Osteoblast (primary cell): ENCODE measurements at regions not wholly inside any gene's neighbourhood (a gene's known extent, or its start where the extent isn't known, plus 50 kb on each side); places are given as distances from the start of the nearest gene placed in this dataset.
"Not testable (repeated sequence)": the region's sequence is repeated elsewhere in the genome, so short reads cannot be mapped to it uniquely, and the experiment has no call there.

Experiments
- DNase-seq: peaks from one replicate; pipeline ENCODE4 v3.0.0; 2011; ENCODE audit warnings: low spot score, mixed read lengths; ENCODE audit not compliant: insufficient read length; ENCODE audit errors: missing footprints
- H2AFZ ChIP-seq: 2 replicates; pipeline ENCODE4 v1.6.0; 2011; ENCODE audit warnings: mild to moderate bottlenecking, low read length
- H3K27ac ChIP-seq: 2 replicates; pipeline ENCODE4 v1.5.1; 2011; ENCODE audit warnings: mild to moderate bottlenecking, low read depth, low read length, moderate library complexity
- H3K27me3 ChIP-seq: 2 replicates; pipeline ENCODE4 v1.6.0; 2012; ENCODE audit warnings: mild to moderate bottlenecking, control low read depth, inconsistent platforms, low read length, moderate library complexity; ENCODE audit not compliant: insufficient read depth
- H3K36me3 ChIP-seq: 2 replicates; pipeline ENCODE4 v1.5.1; 2011; ENCODE audit warnings: mild to moderate bottlenecking, low read length, control low read depth, moderate library complexity; ENCODE audit not compliant: insufficient read depth
- H3K4me1 ChIP-seq: 2 replicates; pipeline ENCODE4 v1.5.1; 2011; ENCODE audit warnings: mild to moderate bottlenecking, low read length, control low read depth, moderate library complexity; ENCODE audit not compliant: insufficient read depth
- H3K4me2 ChIP-seq: 2 replicates; pipeline ENCODE4 v1.6.0; 2011; ENCODE audit warnings: mild to moderate bottlenecking, low read length; ENCODE audit not compliant: insufficient read depth
- H3K4me3 ChIP-seq: fragments of 200-600 bp; sonication (generic); 3 replicates; pipeline ENCODE4 v1.5.1; 2012; ENCODE audit warnings: mild to moderate bottlenecking, low read length, inconsistent platforms; ENCODE audit not compliant: insufficient read depth
- H3K79me2 ChIP-seq: 2 replicates; pipeline ENCODE4 v1.6.0; 2012; ENCODE audit warnings: mild to moderate bottlenecking, low read length, control low read depth, inconsistent platforms; ENCODE audit not compliant: insufficient read depth
- H3K9me3 ChIP-seq: 2 replicates; pipeline ENCODE4 v1.5.1; 2011; ENCODE audit warnings: low read depth, low read length, control low read depth
- H4K20me1 ChIP-seq: 2 replicates; pipeline ENCODE4 v1.6.0; 2012; ENCODE audit warnings: mild to moderate bottlenecking, low read length, control low read depth; ENCODE audit not compliant: insufficient read depth
- TF ChIP-seq, protein P1 (sequence below): IDR thresholded peaks from 2 replicates; pipeline ENCODE4 v1.5.1; 2011; ENCODE audit warnings: mild to moderate bottlenecking, low read depth, low read length, moderate library complexity; ENCODE audit errors: extremely low read depth

DNA sequence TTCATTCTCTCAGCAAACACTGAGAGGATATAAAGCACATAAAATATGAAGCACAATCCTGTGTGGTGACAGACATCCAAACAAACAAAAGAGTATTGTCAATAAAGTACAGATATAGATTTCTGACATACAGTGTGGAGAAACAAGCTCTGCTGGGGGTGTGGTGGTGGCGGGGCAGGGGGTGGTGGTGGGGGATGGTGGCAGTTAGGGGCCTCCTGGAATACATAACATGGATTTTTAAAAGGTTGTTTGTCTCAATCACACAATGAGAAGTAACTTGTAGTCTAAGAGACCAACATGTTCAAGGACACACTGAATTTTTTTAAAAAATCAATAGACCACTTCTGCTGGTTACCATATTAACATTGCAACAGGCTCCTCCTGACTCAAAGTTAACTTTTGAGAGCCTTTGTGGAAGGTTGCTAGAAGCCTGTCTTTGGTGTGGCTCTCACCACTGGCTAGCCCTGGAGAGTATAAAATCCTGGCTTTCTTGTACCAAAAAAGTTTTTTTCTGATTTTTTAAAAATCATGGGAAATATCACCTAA, 1197.4 kb downstream of the SUCLG1 start:
- no peak overlapping the region for H3K27ac ChIP-seq
- H2AFZ ChIP-seq = no peak overlapping the region
- H3K36me3 ChIP-seq = no peaks in the 10 kb centered on the region
- H4K20me1 ChIP-seq = no peaks in the 10 kb centered on the region
- no peaks in the 10 kb centered on the region for H3K79me2 ChIP-seq
- H3K27me3 ChIP-seq = no peaks in the 10 kb centered on the region
- DNase-seq = no peak
- H3K4me1 ChIP-seq = no peaks in the 10 kb centered on the region
- H3K4me3 ChIP-seq = no peak overlapping the region
- no peak overlapping the region for H3K4me2 ChIP-seq
- TF ChIP-seq, protein P1, sequence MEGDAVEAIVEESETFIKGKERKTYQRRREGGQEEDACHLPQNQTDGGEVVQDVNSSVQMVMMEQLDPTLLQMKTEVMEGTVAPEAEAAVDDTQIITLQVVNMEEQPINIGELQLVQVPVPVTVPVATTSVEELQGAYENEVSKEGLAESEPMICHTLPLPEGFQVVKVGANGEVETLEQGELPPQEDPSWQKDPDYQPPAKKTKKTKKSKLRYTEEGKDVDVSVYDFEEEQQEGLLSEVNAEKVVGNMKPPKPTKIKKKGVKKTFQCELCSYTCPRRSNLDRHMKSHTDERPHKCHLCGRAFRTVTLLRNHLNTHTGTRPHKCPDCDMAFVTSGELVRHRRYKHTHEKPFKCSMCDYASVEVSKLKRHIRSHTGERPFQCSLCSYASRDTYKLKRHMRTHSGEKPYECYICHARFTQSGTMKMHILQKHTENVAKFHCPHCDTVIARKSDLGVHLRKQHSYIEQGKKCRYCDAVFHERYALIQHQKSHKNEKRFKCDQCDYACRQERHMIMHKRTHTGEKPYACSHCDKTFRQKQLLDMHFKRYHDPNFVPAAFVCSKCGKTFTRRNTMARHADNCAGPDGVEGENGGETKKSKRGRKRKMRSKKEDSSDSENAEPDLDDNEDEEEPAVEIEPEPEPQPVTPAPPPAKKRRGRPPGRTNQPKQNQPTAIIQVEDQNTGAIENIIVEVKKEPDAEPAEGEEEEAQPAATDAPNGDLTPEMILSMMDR = no peak
- H3K9me3 ChIP-seq = no peaks in the 10 kb centered on the region

DNA sequence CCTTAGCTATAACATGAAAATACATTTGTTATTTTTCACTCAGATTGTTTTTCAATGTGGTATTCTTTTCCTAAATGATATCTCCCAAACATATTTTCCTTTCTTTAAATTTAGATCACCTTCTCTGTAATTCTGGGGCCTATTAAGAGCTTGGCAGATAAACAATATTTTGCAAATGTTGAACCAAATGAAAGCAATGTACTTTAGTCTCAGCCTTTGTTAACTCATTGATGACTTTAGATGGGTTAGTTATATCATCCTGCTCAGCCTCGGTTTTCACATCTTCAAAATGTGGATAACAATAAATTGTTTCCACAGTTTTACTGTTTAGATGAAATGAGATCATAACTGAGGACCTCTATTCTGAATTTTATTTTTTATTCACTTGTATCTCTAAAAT, 1205.2 kb downstream of the SUCLG1 start:
- H3K4me2 ChIP-seq = no peak overlapping the region
- TF ChIP-seq, protein P1 = no peak

DNA sequence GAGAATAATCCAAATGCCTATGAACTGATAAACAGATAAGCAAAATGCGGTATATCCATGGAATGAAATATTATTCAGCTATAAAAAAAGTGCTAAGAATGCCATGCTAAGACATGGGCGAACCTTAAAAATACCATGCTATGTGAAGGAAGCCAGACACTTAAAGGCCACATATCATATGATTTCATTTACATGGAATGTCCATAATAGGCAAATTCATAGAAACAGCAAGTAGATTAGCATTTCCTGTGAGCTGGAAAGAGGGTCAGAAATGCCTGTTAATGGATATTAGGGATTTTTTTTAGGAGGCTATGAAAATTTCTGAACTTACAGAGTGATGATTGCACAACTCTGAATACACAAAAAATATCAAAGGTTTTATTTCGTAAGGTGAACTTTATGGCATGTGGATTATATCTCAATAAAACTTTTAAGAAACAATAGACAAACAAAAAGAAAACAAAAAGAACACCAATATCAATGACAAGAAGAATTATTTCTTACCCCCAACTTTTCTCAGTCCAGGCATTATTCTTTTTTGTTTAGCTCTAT, 1207.7 kb downstream of the SUCLG1 start:
- Histone ChIP-seq H4K20me1 (no peaks in the 10 kb centered on the region), H3K4me1 (no peaks in the 10 kb centered on the region), H3K4me2 (no peak overlapping the region), H3K27me3 (no peaks in the 10 kb centered on the region), H3K79me2 (no peaks in the 10 kb centered on the region), H3K36me3 (no peaks in the 10 kb centered on the region), H3K4me3 (no peak overlapping the region), H3K9me3 (no peaks in the 10 kb centered on the region), H2AFZ (no peak overlapping the region), H3K27ac (no peak overlapping the region)
- no peak for DNase-seq
- TF ChIP-seq, protein P1 = no peak

More for the DNA sequence above, 1205.2 kb downstream of the SUCLG1 start:
- H3K9me3 ChIP-seq = no peaks in the 10 kb centered on the region
- H2AFZ ChIP-seq = no peak overlapping the region
- no peak overlapping the region for H3K27ac ChIP-seq
- no peaks in the 10 kb centered on the region for H3K4me1 ChIP-seq
- H4K20me1 ChIP-seq = no peaks in the 10 kb centered on the region
- no peaks in the 10 kb centered on the region for H3K79me2 ChIP-seq
- no peak overlapping the region for H3K4me3 ChIP-seq
- H3K36me3 ChIP-seq = no peaks in the 10 kb centered on the region
- no peak for DNase-seq
- no peaks in the 10 kb centered on the region for H3K27me3 ChIP-seq

DNA sequence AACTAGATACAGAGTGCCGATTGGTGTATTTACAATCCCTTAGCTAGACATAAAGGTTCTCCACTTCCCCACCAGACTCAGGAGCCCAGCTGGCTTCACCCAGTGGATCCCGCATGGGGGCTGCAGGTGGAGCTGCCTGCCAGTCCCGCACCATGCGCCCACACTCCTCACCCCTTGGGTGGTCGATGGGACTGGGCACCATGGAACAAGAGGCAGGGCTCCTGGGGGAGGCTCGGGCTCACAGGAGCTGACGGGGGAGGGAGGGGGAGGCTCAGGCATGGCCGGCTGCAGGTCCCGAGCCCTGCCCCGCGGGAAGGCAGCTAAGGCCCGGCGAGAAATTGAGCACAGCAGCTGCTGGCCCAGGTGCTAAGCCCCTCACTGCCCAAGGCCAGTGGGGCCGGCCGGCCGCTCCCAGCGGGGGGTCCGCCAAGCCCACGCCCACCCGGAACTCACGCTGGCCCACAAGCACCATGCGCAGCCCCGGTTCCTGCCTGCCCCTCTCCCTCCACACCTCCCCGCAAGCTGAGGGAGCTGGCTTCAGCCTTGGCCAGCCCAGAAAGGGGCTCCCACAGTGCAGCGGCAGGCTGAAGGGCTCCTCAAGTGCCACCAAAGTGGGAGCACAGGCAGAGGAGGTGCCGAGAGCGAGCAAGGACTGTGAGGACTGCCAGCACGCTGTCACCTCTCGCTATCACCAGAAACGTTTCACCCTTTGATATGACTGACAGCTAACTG, 1213.1 kb downstream of the SUCLG1 start:
- not testable (repeated sequence) for H3K36me3 ChIP-seq, H3K27me3 ChIP-seq, H3K4me3 ChIP-seq, DNase-seq, H3K4me2 ChIP-seq, H3K79me2 ChIP-seq, H4K20me1 ChIP-seq, H3K27ac ChIP-seq, H3K4me1 ChIP-seq, H3K9me3 ChIP-seq, H2AFZ ChIP-seq
